CD4-positive, alpha-beta T cell (primary cell): ENCODE measurements at regions not wholly inside any gene's neighbourhood (a gene's known extent, or its start where the extent isn't known, plus 50 kb on each side); places are given as distances from the start of the nearest gene placed in this dataset.

Source experiments
- ATAC-seq: fragments of 200-7000 bp; cut with Tn5 transposase; one replicate; pipeline ENCODE4 v1.10.0; 2022; ENCODE audit warnings: mild to moderate bottlenecking; ENCODE audit not compliant: poor library complexity
- CTCF ChIA-PET: fragments of 350-600 bp; sonication (Branson Sonifier 250); formaldehyde crosslinking; loops from one replicate; lab custom pipeline; 2021; ENCODE audit warnings: antibody characterized with exemption, inconsistent platforms; lab: Charles Lee
- POLR2A ChIA-PET: fragments of 350-600 bp; sonication (Branson Sonifier 250); formaldehyde crosslinking; loops from one replicate; lab custom pipeline; 2021; ENCODE audit warnings: antibody characterized with exemption, inconsistent platforms; lab: Charles Lee
- DNase-seq, 14 experiments: peaks; one replicate each; pipeline ENCODE4 v3.0.0-alpha.2; 2013 to 2020; ENCODE audit warnings: mixed read lengths in 2 of 14
- H3K27ac ChIP-seq, 2 donors: one replicate each; pipeline versions ENCODE4 v1.5.1 to v1.7.0; 2013; ENCODE audit warnings: low read length in 2 of 2, low read depth in 1 of 2, mild to moderate bottlenecking in 1 of 2
- H3K27me3 ChIP-seq, 2 experiments: 1 replicate in 1 of 2; 2 replicates in 1 of 2; pipeline versions ENCODE4 v1.6.1 to v1.7.0; 2013; ENCODE audit warnings: low read length in 2 of 2, control low read depth in 1 of 2, mild to moderate bottlenecking in 1 of 2, moderate library complexity in 1 of 2; ENCODE audit not compliant: insufficient read depth in 2 of 2, control insufficient read depth in 1 of 2
- H3K36me3 ChIP-seq: one replicate; pipeline ENCODE4 v1.6.1; 2013; ENCODE audit warnings: low read length, control low read depth; ENCODE audit not compliant: insufficient read depth
- H3K4me1 ChIP-seq: one replicate; pipeline ENCODE4 v1.6.1; 2013; ENCODE audit warnings: low read length, control low read depth; ENCODE audit not compliant: insufficient read depth
- H3K4me3 ChIP-seq: one replicate; pipeline ENCODE4 v1.5.1; 2013; ENCODE audit warnings: mild to moderate bottlenecking, low read length, moderate library complexity
- H3K9me3 ChIP-seq, 2 experiments: 1 replicate in 1 of 2; 2 replicates in 1 of 2; pipeline versions ENCODE4 v1.6.1 to v1.7.0; 2013; ENCODE audit warnings: low read length in 2 of 2, mild to moderate bottlenecking in 2 of 2, control low read depth in 1 of 2, moderate library complexity in 1 of 2; ENCODE audit not compliant: control insufficient read depth in 1 of 2, insufficient read depth in 1 of 2
- H3K27ac Mint-ChIP-seq: one replicate; pipeline ENCODE4 v1.8.0; 2020; ENCODE audit warnings: mixed read lengths
- H3K27me3 Mint-ChIP-seq: one replicate; pipeline ENCODE4 v1.8.0; 2021; ENCODE audit warnings: mixed read lengths
- H3K36me3 Mint-ChIP-seq: one replicate; pipeline ENCODE4 v1.8.0; 2021; ENCODE audit warnings: low read depth, mixed read lengths
- H3K4me1 Mint-ChIP-seq: one replicate; pipeline ENCODE4 v1.8.0; 2021; ENCODE audit warnings: low read depth, mixed read lengths
- H3K4me3 Mint-ChIP-seq: one replicate; pipeline ENCODE4 v1.8.0; 2020; ENCODE audit warnings: mild to moderate bottlenecking, mixed read lengths
- H3K9me3 Mint-ChIP-seq: one replicate; pipeline ENCODE4 v1.8.0; 2020; ENCODE audit warnings: mixed read lengths
- intact Hi-C, 2 experiments: fragments of 100-400 bp; cut with DNase I in 1 of 2; cut with micrococcal nuclease in 1 of 2; formaldehyde crosslinking; loops; one replicate each; pipeline versions ENCODE4 v1.15.1 to v1.9.0; 2023 to 2025; cut with DNase I, micrococcal nuclease
- TF ChIP-seq, protein P1 (sequence below): fragments of 200-600 bp; IDR thresholded peaks from one replicate; pipeline ENCODE4 v1.8.0; 2022; ENCODE audit warnings: antibody characterized with exemption, mild to moderate bottlenecking

DNA sequence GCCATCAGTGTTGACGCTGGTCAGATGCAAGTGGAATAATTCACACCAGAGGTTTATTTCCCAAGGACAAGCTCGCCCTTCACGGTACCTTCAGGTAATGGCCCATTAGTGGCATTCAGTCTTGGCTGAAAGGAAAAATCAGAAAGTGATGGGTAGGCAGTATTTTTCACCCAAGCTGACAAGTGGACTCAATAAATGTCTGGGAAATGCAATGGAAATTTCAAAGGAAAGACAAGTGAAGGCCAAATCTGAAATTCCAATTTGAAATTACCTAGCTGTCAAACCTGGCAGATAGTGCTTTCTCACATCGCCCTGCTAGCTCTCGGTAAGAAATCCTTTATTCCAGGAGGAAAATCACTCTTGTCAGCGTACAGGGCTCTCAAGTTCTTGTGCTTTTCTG, 413.5 kb downstream of the OCA2 start:
- no peak overlapping the region for H3K27ac ChIP-seq
- no peak for DNase-seq
- H3K4me1 Mint-ChIP-seq, result no peaks in the 10 kb centered on the region
- no peak overlapping the region for H3K4me3 ChIP-seq
- no peaks in the 10 kb centered on the region for H3K4me1 ChIP-seq
- H3K36me3 Mint-ChIP-seq, result no peaks in the 10 kb centered on the region
- POLR2A ChIA-PET, result no interaction called here
- ATAC-seq, result no peak
- peaks cover 0 to 17% of the 10 kb centered on the region in 2 experiments for H3K9me3 ChIP-seq
- TF ChIP-seq, protein P1, sequence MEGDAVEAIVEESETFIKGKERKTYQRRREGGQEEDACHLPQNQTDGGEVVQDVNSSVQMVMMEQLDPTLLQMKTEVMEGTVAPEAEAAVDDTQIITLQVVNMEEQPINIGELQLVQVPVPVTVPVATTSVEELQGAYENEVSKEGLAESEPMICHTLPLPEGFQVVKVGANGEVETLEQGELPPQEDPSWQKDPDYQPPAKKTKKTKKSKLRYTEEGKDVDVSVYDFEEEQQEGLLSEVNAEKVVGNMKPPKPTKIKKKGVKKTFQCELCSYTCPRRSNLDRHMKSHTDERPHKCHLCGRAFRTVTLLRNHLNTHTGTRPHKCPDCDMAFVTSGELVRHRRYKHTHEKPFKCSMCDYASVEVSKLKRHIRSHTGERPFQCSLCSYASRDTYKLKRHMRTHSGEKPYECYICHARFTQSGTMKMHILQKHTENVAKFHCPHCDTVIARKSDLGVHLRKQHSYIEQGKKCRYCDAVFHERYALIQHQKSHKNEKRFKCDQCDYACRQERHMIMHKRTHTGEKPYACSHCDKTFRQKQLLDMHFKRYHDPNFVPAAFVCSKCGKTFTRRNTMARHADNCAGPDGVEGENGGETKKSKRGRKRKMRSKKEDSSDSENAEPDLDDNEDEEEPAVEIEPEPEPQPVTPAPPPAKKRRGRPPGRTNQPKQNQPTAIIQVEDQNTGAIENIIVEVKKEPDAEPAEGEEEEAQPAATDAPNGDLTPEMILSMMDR, result no peak
- CTCF ChIA-PET, result no interaction called here
- no peaks in the 10 kb centered on the region for H3K9me3 Mint-ChIP-seq
- H3K36me3 ChIP-seq, result no peaks in the 10 kb centered on the region
- H3K27ac Mint-ChIP-seq, result no peak overlapping the region
- no peak overlapping the region for H3K4me3 Mint-ChIP-seq
- intact Hi-C loops, result loop anchor here in 1 of 2 experiments (10.0 kb wide), 1 partner anchor 61 kb away; no protein-coding TSS in a partner anchor
- no peaks in the 10 kb centered on the region for H3K27me3 ChIP-seq
- H3K27me3 Mint-ChIP-seq, result no peaks in the 10 kb centered on the region

DNA sequence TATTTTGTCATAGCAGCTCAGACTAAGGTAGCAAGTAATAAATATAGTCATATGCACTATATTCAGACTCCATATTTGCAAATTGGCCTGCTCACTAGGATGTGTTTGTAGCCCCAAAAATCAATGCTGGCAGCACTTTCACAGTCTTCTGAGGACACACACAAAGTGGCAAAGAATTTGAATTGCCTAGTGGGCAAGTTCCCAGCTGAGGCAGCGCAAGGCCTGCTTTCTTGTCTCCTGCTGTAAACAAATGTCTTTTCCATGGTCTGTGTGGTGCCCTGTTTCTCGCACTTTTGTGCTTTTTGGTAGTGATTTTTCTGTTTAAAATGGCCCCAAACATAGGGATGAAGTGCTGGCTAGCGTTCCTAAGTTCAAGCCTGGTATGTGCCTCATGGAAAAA, 416.0 kb downstream of the OCA2 start:
- no peak overlapping the region for H3K4me3 ChIP-seq
- CTCF ChIA-PET, result no interaction called here
- H3K9me3 ChIP-seq, result peaks cover 0 to 26% of the 10 kb centered on the region in 2 experiments
- no peak for ATAC-seq
- intact Hi-C loops, result loop anchor here in 1 of 2 experiments (10.0 kb wide), 1 partner anchor 58 kb away; no protein-coding TSS in a partner anchor
- no peaks in the 10 kb centered on the region for H3K9me3 Mint-ChIP-seq
- no peak overlapping the region for H3K27ac ChIP-seq
- no peaks in the 10 kb centered on the region for H3K27me3 Mint-ChIP-seq
- H3K36me3 Mint-ChIP-seq, result no peaks in the 10 kb centered on the region
- H3K36me3 ChIP-seq, result no peaks in the 10 kb centered on the region
- no peak overlapping the region for H3K27ac Mint-ChIP-seq
- H3K4me1 Mint-ChIP-seq, result no peaks in the 10 kb centered on the region
- H3K4me3 Mint-ChIP-seq, result no peak overlapping the region
- no peak for DNase-seq
- TF ChIP-seq, protein P1, result no peak
- POLR2A ChIA-PET, result no interaction called here
- no peaks in the 10 kb centered on the region for H3K27me3 ChIP-seq
- H3K4me1 ChIP-seq, result no peaks in the 10 kb centered on the region

DNA sequence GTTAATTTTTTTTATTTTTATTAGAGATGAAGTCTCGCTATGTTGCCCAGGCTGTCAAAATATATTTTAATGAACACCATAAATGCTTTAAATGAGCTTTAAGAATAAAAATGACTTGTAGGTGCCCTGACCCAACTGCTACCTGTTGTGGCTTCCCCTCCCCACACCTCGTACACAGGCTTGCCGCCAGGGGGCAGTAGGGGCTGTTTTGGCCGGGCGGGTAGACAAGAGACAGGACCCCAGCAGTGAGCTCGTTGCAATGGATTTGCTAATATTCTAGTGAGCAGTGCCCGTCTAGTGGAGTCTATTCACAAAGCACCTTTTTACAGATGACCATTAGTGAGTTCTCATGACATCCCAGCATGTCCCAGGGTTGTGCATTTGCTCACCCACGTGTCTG, 418.1 kb downstream of the OCA2 start:
- Mint-ChIP-seq H3K36me3 (no peaks in the 10 kb centered on the region), H3K4me3 (no peak overlapping the region), H3K9me3 (no peaks in the 10 kb centered on the region), H3K27me3 (no peaks in the 10 kb centered on the region), H3K4me1 (no peaks in the 10 kb centered on the region), H3K27ac (no peak overlapping the region)
- no peaks in the 10 kb centered on the region for H3K4me1 ChIP-seq
- H3K36me3 ChIP-seq, result no peaks in the 10 kb centered on the region
- H3K9me3 ChIP-seq, result peaks cover 0 to 36% of the 10 kb centered on the region in 2 experiments
- no peak for DNase-seq
- H3K4me3 ChIP-seq, result no peak overlapping the region
- no peaks in the 10 kb centered on the region for H3K27me3 ChIP-seq
- ChIA-PET POLR2A (no interaction called here), CTCF (no interaction called here)
- ATAC-seq, result no peak
- intact Hi-C loops, result loop anchor here in 1 of 2 experiments (10.0 kb wide), 1 partner anchor 56 kb away; no protein-coding TSS in a partner anchor
- no peak overlapping the region for H3K27ac ChIP-seq
- TF ChIP-seq, protein P1, result no peak
